Stimulated activated CD4-positive, alpha-beta T cell treated with anti-CD3 and anti-CD28 coated beads, TNF-alpha, amount 100 ng/mL, for 48 hours (primary cell): ENCODE measurements at regions not wholly inside any gene's neighbourhood (a gene's known extent, or its start where the extent isn't known, plus 50 kb on each side); places are given as distances from the start of the nearest gene placed in this dataset.
"Not testable (repeated sequence)": the region's sequence is repeated elsewhere in the genome, so short reads cannot be mapped to it uniquely, and the experiment has no call there.

Source experiments
- DNase-seq, 3 donors: peaks; one replicate each; pipeline ENCODE4 v3.0.0-alpha.2; 2020; ENCODE audit warnings: low read depth in 3 of 3

DNA sequence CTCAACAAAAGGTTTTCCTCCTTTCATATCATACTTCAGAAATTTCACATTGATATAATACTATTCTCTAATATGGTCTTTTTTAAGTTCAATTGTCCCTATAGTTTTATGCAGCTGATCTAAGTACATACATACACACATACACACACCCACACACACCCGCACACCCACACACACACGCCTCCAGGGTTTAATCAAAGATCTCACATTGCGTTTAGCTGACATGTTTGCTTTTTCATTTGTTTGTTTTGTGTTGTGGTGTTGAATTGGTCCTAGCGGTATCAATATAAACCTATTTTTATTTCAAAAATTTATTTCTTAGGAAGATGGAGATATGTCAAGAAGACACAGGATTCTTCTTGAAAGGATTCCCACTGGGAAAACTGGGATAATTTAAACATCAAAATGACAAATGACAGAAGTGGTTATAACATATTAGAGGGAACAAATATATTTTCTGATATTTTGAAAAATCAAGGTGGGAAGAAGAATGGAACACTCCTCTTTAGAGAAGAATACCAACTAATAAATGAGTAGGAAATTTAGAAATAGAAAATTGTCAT, 434.9 kb upstream of the SLC30A5 start:
- no peak for DNase-seq

DNA sequence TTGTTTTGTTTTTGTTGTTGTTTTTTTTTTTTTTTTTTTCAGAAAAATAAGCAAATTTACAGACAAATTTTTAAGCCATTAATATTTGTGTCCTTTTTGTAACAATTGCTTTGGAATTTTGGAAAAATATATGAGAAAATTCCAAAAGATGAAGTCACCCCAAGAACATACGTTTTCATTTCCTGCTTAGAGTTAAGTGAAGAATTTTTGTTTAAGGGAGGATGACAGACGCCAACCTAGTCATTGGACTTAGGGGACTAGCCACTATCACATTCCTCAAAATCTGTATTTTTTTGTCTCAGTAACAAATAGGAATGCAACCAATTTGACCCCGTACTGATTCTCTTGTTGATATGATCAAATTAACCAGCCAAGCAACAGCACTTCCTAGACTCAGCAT, 433.9 kb upstream of the SLC30A5 start:
- DNase-seq: no peak

DNA sequence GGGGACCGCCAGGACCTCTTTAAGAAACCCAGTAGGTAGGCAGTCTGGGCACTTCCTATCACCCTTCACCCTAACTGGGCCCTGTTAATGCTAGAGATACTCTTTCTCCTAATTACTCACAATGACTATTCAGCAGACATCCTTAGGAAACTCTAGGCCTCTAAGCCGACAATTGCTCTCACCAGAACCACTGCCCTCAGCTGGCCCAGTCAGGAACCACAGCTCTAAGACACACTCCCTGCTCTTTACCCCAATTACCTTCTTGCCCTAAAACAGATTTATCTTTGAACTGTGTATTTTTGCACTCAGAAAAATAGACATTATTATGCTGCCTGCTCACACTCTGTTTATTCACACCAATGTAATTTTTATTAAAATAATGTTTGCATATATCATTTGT, 432.6 kb upstream of the SLC30A5 start:
- DNase-seq: peak in 2 of 3 donors; percentile 3 to 9

DNA sequence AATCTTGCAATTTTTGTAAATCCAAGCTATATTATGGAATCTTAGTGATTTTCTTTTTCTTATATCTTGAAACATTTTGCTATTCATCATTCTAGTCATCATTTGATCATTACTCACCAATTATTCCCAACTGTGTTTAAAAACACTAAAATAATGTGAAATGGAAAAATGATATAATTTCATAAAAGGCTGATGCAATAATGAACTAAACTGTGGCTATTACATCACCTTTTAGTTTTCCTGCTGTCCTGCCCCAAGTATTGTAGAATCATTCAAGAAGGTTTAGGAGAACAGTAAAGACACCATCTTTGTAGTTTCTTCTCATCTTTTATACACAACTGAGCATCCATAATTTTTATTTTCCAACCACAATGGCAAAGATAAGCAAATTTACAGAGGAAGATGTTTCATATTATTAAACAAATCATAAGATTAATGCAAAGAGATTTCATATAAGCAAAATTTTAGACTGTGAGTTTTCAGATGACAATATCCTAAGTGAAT, 431.0 kb upstream of the SLC30A5 start:
- DNase-seq: no peak

DNA sequence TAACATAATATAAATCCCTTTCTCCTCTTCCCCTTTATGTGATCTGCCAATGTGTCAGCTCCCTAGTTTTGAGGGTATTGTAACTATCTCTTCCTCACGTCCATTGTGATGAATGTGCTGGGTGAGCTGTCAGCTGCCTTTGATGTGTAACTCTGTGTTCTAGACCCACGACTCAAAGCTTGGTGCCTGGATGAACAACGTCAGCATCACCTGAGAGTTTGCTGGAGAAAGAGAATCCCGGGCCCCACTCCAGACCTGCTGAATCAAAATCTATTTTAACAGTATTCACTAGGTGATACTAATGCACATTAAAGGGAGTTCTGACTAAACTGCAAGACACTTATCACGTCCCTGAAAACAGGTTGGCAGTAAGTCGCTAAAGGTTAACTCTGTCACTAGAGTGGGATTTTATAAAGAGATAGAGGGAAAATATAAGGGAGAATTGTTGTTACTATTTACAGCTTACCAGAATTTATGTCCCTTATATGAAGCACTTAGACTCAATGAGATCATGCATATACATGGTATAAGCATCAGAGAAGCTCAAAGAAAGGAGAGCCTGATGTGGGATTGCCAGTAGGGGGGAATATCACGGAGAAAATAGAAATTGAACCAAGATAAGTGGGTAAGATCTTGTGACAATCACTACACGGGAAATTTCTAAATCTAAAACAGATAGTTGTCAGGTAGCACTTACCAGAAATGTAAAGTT, 423.8 kb upstream of the SLC30A5 start:
- no peak for DNase-seq

DNA sequence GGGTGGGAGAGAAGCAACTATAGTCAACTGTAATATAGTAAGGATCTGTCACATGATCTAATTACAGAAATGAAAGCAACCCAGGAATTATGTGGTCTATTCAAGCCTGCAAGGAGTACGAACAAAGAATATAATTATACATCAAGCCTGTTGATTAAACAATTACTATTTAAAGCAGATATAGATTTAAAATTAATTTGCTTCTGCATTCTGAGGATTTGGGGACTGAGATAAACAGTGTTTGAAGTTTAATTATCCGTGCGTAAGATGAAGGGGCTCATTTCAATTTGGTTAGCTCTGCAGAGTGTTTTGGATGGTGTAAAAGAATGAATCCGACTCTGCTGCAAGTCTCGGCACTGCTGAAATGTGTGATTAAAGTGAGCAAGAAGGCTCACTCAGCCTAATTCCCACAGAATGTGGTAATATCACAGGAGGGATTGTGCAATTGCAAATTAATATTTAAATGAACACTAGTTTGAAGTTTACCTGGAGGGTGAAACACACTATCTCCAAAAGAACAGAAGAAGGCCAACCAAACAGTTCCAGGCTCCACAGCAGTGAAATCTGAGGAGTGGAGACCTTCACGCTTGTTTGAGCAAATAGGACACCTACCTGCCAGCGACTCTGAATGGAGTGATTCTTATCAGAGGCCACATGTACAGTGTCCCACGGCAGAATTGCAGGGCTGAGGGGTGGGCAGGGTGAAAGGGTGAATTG, 420.6 kb upstream of the SLC30A5 start:
- DNase-seq: no peak

DNA sequence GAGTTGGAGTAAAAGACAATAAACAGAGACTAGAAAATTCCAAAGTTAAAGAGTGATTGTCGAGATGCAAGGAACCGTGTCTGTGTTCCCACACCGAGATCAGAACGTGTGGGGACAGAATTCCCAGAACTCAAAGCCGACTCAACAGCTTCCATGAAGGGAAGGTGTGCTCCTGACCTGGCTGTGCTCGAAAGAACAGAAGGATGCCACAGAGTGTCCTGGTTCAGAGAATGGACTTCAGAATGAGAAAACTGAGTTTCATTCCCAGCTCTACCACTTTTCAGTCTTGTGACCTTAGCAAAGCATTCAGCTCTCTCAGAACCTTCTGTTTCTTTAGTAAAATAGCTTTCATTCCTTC, 420.0 kb upstream of the SLC30A5 start:
- no peak for DNase-seq

DNA sequence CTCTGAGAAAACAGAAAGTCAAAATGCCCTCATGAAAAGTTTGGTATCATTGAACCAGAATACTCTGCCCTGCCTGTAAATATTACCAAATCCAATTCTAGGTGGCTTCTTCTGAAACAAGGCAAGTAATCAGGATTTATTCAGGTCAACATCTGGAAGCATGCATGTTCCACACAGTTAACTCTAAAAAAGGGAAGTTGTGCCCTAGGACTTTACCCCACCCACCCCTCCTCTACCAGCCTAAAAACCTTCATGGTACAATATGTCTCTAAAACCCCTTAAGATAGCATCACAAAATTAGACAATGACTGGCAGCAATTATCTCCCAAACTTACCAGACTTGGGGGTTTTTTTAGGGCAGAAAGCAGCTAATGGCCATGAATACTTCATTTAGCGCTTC, 414.8 kb upstream of the SLC30A5 start:
- no peak for DNase-seq

DNA sequence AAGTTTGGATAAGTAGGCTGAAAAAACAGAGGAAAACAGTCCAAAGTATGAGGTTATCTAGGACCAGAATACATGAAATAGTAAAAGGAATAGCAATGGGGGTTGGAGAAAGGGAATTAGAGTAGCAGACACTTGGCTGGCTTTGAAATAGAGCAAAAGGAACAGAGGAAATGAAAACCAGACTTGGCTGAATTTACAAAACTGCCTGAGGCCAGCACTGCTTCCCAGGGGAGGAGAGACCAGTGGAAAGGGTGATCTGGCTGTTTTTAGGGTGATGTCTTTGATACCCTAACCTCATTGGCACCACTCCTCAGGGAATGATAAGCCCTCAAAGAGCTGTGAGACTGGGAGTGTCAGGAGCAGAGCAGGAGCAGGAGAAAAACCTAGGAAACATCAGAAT, 413.4 kb upstream of the SLC30A5 start:
- DNase-seq: no peak

DNA sequence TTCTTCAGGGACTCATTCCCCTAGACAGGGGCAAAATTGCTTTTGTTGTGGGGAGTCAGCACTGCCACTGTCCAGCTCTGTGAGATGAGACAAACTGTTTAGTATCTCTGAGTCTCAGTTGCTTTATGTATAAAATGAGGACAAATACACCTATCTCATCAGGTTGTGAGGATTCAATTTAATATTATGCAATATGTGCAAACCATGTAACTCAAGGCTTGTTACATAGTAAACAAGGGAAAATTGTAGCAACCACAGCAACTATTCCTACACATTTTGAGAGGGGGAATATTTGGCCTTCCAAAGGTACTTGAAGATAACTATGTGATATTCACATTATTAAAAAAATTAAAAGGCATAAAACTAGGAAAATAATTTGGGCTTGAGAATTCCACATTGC, 411.9 kb upstream of the SLC30A5 start:
- no peak for DNase-seq

DNA sequence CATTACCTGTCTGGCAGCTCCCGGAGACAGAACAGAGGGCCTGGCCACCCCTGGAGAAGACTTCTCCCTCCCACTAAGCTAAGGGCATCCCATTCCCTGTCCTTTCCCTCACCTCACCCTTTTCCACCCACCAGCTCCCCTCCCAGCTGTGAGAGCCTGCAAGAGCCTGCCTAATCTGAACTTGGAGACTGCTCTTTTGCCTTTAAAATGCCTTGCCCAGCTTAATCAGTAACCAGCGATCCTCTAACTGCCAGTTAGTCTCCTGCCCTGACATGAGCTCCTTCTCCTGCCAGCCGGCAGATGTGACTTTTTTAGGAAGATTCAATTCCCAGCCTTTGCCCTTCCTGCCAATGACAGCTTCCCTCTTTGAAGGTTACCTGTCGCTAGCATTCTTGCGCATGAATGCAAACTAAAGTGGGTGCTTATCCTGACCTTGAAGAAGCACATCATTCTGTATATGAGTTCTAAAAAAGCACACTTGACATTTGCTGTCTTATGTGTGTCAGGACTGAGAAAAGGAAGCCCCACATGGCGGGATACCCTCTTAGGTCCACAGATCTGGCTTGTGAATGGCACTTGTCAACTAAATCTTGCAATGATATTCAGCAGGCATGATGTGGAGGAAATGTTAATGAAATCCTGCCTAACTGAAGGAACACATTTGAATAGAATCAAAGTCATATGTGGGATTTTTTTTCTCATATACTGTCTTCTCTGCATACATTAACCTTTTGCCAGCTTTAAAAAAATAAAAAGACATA, 411.2 kb upstream of the SLC30A5 start:
- DNase-seq: no peak

DNA sequence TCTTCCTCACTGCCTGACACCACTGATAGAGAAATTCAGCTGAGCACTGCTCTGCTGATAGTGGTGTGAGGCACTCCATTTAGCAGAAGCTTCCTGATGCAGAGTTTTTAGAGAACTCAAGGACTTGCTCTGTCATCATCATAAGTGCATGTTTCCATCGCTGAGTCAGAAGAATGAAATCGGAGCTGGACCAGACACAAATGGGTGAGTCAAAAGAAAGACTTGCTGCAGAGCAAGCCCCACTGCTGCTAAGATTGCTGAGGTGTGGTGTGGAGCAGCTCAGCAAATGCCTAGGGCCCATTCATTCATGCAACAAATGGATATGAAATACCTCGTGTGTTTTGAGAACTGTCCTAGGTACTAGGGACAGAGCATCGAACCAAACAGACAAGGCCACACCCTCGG, 410.2 kb upstream of the SLC30A5 start:
- DNase-seq: no peak

DNA sequence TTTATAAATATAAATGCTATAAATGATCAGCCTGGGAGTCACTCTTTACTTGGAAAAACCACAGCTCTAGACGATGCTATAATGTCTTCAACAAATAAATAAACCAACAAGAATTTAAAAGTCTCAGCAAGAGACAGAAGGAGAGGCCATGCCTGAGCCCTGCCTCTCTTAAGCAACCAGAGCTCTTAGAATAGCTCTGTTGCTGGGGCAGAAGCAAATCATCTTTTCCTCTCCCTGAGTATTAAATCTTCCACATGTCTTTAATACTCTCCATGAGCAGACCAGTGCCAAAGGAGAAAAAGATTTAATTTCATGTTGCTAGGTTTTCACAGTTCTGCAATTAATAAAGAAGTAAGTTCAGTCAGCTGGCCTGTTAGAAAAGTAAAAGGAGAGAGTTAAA, 408.0 kb upstream of the SLC30A5 start:
- DNase-seq: no peak

DNA sequence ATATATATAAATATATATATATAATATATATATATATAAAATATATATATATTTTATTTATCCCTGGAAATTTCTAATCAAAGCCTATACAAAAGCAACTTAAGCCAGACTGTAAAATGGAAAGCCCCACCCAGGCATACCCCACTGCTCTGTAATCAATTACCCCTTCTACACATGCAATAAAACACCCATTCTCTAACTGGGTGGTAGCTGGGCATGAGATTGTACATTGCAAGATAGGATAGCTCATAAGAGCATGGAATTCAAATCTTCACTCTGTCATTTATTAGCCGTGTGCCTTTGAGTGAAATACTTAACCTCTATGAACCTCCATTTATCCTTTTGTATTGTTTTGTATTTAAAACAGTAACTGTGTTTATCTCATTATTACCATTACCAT, 405.3 kb upstream of the SLC30A5 start:
- DNase-seq: no peak

DNA sequence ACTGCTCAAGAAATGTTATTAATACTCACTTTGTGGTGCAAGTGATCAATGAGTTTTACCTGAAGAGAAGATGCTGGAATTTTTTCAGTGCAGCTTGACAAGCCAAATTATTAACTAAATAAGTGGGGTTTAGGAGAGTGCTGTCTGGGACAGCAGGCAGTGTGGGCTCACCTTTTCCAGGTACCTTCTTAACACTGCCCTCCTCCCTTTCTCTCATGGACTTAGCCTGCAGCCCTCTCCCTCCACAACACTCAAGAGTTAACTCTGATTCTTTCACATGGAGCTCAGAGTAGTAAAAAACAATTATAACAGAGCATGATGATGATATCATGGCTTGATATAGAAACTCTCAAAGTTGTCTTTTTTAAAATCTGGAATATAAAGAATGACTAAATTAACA, 404.8 kb upstream of the SLC30A5 start:
- no peak for DNase-seq

DNA sequence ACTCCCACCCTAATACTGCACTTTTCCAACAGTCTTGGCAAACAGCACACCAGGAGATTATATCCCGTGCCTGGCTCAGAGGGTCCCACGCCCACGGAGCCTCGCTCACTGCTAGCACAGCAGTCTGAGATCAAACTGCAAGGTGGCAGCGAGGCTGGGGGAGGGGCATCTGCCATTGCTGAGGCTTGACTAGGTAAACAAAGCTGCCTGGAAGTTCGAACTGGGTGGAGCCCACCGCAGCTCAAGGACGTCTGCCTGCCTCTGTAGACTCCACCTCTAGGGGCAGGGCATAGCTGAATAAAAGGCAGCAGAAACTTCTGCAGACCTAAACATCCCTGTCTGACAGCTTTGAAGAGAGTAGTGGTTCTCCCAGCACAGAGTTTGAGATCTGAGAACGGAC, 401.9 kb upstream of the SLC30A5 start:
- DNase-seq: not testable (repeated sequence)

DNA sequence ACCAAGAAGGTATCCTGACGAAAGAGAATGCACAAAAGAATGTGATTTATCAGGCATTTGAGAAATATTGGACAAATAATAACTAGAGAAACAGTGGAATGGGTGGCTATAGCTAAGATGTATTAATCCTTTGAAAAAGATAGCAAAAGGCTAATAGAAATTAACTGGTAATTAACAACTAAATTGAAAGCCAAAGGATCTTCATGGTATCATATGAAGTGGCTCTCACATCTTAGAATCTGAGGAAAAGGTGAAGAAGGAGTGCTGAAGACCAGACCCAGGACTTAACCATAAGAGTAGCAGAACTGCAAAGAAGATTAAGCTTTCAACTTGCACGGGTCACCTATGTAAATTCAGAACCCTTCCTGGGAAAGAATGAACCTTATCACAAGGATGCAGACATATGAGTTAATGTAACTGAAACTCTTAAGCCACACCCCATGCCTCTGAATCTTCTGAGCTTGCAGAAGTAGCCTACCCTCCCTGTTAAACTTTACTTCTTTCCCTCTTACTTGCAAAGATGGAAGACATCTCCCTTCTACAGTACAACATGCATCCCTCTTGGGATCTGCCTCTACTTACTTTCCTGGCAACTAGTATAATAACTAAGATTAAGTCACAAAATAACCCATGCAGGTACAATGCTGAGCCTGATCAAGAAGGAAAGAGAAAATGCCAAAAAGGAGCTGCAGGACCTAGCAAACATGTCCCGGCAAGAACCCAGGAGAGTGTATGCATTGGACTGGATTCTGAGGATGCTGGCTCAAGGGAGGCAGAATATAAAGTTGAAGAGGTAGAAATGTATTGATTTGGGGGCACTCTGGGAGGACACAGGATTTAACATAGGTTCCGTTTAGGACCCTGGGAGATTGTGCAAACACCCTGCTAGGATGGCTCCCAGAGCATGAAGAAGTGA, 395.5 kb upstream of the SLC30A5 start:
- no peak for DNase-seq

DNA sequence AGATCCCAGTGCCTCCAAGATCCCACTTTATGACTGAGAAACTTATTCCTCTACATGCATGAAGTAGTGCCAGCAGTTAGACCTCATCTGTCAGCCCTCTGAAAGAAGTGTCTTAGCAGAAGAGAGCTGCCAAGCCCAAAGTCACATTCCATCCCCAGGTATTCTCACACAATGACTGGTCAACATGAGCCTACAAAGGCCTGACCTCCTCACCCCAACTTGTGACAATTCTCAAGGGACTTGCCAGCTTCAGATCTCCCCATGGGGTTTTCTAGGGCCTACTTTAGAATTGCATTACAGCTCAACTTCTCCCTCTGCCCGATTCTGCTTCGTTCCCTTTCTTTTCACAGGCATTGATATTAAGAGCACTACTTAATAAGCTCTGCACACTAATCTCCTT, 393.8 kb upstream of the SLC30A5 start:
- no peak for DNase-seq

DNA sequence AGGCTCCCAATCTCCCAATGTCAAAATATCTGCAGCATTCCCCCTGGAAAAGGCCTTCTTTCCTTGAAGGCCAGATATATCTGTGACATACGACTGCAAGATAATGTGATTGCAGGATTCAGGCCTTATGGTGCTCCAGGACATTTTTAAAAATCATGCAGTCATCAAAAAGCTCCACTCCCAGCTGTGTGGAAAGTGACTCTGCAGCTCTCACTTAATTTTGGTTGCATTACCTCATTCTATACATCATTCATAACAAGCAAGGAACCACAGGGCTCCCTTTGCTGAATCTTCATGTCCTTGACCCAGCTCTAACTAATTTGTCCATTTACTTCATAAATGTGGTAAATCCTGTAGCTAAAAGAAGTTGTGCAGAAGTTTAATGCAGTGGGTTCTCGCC, 386.2 kb upstream of the SLC30A5 start:
- no peak for DNase-seq

DNA sequence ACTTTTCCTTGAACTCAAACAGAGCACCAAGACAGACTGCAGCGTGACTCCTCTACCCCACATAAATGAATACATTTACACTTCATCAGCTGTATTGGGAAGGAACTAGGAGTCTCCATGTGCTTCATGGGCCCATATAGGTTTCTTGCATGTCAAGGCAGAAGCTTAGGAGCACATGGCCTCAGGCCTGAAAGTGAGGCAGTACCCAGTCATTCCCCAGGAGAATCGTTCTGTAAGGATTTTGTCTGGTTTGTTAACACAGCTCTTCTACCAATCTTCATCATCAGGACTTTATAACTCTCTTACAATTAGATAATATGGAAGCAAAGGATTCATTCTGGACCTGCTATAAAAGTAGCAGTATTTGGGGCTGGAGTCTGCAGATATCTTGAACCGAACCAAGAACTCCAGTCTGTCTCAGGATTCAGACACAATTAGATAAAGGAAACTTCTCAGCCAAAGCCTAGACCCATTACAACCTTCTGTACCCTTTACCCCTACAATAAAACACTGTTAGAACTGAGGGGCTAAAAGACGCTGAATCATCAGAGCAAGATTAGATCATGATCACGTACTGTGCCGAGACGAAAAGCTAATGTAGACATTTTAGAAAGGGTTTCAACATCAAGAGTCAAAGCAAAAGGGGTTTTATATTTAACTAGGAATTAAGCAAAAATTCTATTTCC, 385.5 kb upstream of the SLC30A5 start:
- DNase-seq: no peak

DNA sequence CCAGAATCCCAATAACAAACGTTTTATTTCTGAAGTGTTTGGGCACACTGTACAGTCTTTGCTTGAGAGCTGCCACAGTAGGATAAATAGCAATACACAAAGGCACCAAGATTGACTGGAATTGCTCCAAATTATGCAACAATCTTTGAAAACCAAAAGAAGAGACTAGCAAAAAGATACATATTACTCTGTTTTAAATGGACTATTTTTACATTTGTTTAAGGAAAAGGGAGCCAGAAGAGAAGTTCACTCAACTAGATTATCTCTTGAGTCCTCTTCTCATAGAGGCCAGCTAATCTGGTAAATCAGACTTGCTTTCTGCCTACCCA, 385.0 kb upstream of the SLC30A5 start:
- DNase-seq: no peak
